KOPT-K1 (cell line): ENCODE measurements at regions not wholly inside any gene's neighbourhood (a gene's known extent, or its start where the extent isn't known, plus 50 kb on each side); places are given as distances from the start of the nearest gene placed in this dataset.
"Not testable (repeated sequence)": the region's sequence is repeated elsewhere in the genome, so short reads cannot be mapped to it uniquely, and the experiment has no call there.

ENCODE experiments used
- H3K27ac ChIP-seq: fragments of 200-600 bp; sonication (generic); 2 replicates; pipeline ENCODE4 v1.5.1; 2016; ENCODE audit warnings: antibody characterized with exemption, mild to moderate bottlenecking, low read depth, low read length; ENCODE audit not compliant: poor library complexity, severe bottlenecking
- H3K36me3 ChIP-seq: fragments of 200-600 bp; sonication (generic); 2 replicates; pipeline ENCODE4 v1.5.1; 2017; ENCODE audit warnings: antibody characterized with exemption, mild to moderate bottlenecking, low read length, moderate library complexity; ENCODE audit not compliant: insufficient read depth
- H3K9me3 ChIP-seq: fragments of 200-600 bp; sonication (generic); 2 replicates; pipeline ENCODE4 v1.5.1; 2017; ENCODE audit warnings: antibody characterized with exemption, low read length, mild to moderate bottlenecking; ENCODE audit not compliant: insufficient read depth, poor library complexity, severe bottlenecking

DNA sequence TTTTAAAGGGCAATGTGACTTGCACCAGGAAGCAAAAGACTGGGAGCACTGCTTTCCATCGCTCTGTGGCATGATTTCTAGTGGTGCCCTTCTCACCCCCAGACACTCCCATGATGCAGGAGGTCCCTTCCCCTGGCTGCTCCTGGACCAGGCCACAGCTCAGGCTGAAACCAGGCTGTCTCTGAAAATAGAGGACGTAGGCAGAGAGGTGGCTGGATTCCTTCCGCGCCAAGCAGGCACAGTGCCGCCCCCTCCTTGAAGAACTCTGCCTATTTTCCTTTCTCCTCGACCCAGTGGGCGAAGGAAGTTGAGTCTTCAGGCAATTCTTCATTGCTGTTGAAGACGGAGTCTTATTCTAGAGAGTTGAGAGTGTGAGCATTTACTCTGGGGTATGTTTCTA lies 489.4 kb upstream of the TBL1XR1 start:
- Histone ChIP-seq H3K27ac (no peak overlapping the region), H3K36me3 (no peaks in the 10 kb centered on the region)

DNA sequence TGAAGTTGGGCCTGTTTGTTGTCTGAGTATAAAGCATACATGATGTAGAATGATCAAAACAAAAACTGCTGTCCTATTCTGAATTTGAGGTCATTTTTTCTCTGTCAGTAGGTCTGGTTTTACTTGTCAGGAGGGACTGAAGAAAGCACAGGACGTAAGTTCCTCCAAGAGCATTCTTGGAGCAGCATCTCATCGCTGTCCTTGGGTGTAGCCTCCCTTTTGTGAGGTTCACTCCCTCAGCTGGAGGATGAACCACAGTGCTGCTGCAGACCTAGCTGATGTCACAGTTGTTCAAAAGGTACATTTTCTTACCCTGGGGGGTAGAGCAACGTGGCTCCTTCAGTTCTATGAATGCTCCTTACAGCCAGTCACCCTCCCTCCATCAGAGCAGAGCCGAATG lies 490.0 kb upstream of the TBL1XR1 start:
- Histone ChIP-seq H3K9me3 (no peaks in the 10 kb centered on the region), H3K36me3 (no peaks in the 10 kb centered on the region), H3K27ac (no peak overlapping the region)

More for the DNA sequence above, 489.4 kb upstream of the TBL1XR1 start:
- no peaks in the 10 kb centered on the region for H3K9me3 ChIP-seq

DNA sequence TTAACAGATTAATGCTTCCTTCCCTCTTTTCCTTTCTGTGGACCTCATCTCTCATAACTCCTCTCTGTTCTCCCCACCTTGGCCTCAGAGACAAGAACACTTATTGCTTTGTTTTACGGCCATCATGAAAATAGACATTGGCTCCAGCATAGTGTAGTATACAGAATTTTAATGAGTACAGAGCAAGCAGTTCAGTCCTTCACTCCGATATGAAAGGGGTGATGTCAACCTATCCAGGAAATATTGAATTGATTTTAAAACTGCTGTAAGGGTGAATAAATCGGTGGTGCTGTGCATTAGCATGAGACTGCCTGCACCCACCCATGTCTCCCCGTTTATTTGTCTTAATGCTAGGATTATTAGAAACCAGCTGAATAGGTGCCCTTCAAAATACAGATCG lies 490.9 kb upstream of the TBL1XR1 start:
- no peaks in the 10 kb centered on the region for H3K36me3 ChIP-seq
- H3K9me3 ChIP-seq: no peaks in the 10 kb centered on the region
- H3K27ac ChIP-seq: no peak overlapping the region

DNA sequence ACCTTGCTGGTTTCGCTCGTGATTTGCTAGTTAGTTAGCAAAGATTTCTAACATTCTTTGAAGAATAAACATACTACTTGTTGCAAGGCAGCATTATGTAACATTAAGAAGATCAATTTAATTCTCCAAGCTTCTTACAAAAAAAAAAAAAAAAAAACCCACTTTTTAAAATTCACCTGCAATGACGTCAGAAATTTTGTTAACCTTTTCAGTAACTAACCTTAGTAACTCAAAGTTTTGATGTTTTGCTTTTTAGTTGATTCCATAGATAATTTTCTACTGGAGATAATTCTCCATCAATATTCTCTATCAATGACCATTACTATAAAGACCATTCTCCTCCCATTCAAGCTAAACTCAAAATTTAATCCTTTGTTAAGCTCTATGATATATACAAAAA lies 491.8 kb upstream of the TBL1XR1 start:
- H3K27ac ChIP-seq: no peak overlapping the region
- H3K9me3 ChIP-seq: no peaks in the 10 kb centered on the region

DNA sequence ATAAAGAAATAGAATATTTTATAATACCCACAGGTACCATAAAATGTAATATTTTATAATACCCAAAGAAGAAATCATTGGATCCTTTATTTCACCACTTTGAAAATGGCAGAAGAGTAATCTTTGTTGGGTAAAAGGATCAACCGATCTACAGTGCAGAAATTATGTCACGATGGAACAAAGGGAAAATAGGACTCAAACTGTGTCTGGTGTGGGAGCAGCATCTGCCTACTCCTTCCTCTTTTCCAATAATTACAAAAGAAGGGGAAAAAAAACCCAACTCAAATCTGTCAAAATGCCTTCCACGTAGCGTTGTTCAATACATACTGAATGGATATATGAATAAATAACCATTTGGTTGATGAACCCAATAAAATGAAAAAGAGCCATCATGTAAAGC lies 492.6 kb upstream of the TBL1XR1 start:
- no peak overlapping the region for H3K27ac ChIP-seq
- no peaks in the 10 kb centered on the region for H3K36me3 ChIP-seq
- no peaks in the 10 kb centered on the region for H3K9me3 ChIP-seq

More for the DNA sequence above, 491.8 kb upstream of the TBL1XR1 start:
- H3K36me3 ChIP-seq: no peaks in the 10 kb centered on the region

DNA sequence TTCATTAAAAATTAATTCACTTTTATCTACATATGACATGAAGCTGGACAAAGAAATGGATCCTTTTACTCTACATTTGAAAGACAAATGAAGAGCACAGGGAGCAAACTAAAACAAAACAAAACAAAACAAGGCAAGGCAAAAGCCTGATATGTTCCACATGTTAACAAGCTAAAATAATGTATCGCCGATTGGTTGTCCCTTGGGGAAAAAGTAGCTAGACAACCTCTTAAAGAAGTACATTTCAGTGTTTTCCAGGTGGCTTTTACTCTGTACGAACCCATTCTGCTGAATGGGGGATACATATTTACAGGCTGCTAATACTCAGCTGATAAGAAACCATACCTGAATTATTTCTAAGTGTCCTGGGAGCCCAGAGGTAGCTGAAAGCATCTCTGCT lies 493.0 kb upstream of the TBL1XR1 start:
- Histone ChIP-seq H3K36me3 (no peaks in the 10 kb centered on the region), H3K27ac (no peak overlapping the region), H3K9me3 (no peaks in the 10 kb centered on the region)

DNA sequence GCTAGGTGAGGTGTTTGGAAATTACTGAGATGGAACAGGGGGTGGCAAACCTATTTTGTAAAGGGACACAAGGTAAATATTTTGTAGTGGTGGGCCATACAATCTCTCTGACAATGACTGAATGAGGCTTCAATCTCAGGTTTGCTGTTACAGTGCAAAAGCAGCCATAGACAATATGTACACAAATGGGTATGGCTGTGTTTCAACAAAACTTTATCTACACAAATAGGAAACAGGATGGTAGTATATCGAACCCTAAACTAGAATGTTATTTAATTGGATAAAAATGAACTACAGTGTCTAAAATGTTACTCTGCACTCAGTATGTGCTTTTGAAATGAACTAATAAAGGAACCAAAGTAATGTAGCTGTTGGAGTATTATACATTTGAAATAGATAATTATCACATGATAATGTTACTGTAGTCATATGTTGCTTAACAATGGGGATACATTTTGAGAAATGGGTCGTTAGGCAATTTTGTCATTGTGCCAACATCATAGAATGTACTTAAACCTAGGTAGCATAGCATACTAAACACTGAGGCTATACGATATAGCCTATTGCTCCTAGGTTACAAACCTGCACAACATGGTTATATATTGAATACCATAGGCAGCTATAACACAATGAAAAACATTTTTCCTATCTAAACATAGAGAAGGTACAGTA lies 495.2 kb upstream of the TBL1XR1 start:
- no peaks in the 10 kb centered on the region for H3K36me3 ChIP-seq
- H3K27ac ChIP-seq: no peak overlapping the region
- no peaks in the 10 kb centered on the region for H3K9me3 ChIP-seq

DNA sequence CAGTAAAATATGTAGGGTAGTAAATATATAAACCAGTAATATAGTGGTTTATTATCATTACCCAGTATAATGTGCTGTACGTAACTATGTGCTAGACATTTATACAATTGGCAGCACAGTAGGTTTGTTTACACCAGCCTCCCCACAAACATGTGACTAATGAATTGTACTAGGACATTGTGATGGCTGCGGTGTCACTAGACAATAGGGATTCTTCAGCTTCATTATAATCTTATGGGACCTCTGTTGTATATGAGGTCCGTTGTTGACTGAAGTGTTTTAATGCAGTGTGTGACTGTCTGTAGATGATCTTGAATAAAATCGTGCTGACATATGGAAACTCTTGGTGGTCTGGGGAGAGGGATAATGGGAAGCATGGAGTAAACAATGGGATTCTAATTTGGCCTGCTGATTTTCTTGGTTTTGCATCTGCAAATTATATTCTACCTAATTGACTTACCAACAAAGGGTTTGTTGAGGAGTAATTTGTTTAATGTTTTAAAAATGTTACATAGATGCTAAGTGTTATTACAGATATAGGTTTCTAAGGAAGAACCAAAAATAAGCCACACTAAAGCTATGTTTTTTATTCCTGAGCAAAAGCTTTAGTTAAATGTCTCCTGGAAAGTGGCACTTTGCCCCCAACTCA lies 496.5 kb upstream of the TBL1XR1 start:
- Histone ChIP-seq H3K27ac (no peak overlapping the region), H3K36me3 (no peaks in the 10 kb centered on the region), H3K9me3 (no peaks in the 10 kb centered on the region)

DNA sequence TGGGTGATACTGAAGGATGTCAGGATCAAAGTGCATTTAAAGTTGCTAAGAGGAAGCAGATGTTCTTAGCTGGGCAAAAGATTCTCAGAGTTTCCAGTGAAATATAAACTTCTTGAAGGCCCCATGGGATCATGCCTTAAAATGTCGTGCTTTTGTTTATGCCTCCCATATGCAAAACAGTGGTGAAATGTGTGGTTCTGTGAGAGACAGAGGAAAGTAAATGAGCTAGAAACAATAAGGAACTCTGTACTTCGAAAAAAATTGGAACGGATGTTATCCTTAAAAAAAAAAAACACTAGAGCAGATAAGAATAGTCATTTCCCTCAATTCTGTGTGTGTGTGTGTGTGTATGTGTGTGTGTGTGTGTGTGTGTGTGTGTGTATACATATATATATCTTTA lies 497.0 kb upstream of the TBL1XR1 start:
- H3K9me3 ChIP-seq: no peaks in the 10 kb centered on the region
- no peak overlapping the region for H3K27ac ChIP-seq
- no peaks in the 10 kb centered on the region for H3K36me3 ChIP-seq

DNA sequence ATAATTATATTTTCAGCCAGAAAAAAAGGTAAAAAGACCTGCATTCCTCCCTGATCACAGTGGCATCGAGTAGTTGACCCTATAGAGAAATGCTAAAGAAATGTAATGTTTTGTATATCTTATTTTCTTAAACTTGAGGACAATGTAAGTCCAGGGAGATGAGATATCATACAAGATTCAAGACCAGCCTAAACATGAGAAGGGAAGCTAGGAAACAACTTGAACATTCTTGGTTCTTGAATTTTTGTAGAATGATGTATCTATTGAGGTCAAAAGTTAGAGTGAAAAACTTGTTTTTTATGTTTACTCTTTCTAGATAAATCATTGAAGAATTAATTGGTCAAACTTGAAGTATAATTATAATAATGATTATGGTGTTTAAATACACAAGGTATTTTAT lies 497.7 kb upstream of the TBL1XR1 start:
- Histone ChIP-seq H3K9me3 (no peaks in the 10 kb centered on the region), H3K27ac (no peak overlapping the region), H3K36me3 (no peaks in the 10 kb centered on the region)

DNA sequence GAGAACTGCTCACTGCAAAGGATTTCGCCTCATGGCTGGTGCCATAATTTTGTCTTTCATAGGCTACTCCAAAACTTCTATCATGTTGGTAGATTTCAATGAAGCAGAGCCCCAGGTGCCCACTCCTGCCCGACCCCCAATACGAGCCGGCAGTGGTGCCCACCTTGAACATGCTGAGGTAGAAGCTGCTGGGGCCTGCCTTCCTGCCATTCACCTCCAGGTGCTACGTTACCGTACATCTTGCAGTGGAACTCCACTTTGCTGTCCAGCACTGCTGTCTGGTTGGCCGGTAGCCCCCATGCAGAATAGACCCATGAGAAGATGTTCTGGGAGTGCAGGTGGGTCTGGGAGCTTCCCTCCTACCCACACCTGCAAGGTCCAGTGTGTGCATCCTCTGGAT lies 502.8 kb upstream of the TBL1XR1 start:
- Histone ChIP-seq H3K9me3 (no peaks in the 10 kb centered on the region), H3K27ac (no peak overlapping the region), H3K36me3 (no peaks in the 10 kb centered on the region)

DNA sequence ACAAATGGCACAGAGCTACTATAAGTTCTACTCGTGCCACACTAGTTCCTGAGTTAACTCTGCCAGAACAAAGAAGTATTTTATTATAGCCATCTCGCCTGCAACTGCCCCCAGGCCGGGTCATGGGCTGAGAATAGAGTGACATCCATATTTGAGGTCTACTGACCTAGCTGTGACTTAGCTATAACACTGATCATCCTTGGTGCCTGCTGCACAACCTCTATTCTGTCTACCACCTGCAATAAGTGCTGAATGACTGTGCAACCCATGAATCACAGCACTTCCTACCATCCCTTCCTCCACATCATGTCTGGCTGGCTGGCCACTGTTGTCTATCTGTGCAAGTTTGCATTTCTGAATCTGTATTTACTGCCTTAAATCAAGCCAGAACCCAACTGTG lies 506.5 kb upstream of the TBL1XR1 start:
- no peaks in the 10 kb centered on the region for H3K9me3 ChIP-seq
- H3K36me3 ChIP-seq: no peaks in the 10 kb centered on the region
- H3K27ac ChIP-seq: no peak overlapping the region

DNA sequence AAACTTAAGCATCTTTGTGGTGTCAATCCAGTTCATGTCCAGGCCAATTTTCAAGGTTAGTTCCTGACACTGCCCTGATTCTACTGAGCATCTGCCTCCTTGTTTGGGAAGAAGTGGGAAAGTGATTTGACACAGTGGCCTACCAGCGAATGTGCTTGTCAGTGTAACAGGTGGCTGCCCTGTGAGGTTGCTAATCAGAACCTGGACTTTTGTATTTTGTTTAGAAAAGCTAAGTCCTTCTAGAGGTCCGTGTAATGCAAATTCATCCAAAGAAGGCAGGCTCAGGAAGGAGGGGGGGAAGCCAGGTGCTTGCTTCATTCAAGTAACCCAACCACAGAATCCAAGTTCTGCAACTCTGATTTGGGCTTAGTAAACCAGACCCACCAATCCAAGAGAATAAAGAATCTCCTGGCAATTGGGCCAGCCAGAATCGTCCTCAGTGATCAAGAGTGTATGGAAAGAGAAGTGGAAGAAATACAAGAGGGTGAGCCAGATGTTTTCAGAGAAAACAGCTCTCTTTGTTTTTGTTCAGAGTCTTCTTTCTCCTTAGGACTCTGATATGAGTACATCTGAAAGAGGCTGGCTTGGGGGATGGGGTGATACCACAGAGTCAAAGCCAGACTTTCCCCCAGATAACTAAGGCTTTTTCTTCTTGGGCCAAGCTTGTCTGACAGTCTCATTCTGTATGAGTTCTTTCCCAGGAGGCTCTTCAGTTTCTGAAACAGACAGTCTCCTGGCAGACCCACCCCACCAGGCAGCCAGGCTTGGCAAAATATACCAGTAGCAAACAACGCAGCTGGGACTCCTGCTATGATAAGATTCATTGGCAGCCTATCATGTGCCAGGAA lies 508.9 kb upstream of the TBL1XR1 start:
- no peaks in the 10 kb centered on the region for H3K9me3 ChIP-seq
- no peaks in the 10 kb centered on the region for H3K36me3 ChIP-seq
- no peak overlapping the region for H3K27ac ChIP-seq

DNA sequence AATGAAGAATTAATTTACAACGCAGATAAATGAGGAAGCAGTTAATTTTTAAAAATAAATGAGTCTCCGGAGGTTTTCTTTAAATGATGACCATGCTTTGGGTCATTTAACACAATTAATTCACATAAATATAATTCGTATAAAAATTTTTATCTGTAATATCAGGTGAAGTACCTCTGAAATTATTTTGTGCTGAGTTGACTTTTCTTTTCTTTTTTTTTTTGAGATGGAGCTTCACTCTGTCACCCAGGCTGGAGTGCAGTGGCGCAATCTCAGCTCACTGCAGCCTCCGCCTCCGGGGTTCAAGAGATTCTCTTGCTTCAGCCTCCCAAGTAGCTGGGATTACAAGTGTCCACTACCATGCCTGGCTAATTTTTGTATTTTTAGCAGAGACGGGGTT lies 512.2 kb upstream of the TBL1XR1 start:
- H3K9me3 ChIP-seq, H3K36me3 ChIP-seq, H3K27ac ChIP-seq: not testable (repeated sequence)

DNA sequence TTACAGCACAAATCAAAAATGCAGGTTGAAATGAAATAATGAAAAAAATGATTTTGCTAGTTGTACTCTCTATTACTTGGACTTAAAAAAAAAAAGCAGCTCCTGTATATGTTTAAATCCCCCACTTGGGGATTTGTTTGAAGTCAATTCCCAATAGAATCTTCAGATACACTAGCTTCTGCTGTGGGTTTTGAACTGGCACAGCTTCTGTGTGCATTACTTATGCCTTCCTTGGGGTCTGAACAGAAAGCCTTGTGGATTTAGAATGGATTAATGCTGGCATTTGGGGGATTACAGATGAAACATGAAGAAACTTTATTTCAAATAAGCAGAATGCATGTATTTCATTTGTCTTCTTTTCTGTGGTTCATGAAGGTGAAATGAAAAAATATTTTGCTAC lies 513.2 kb upstream of the TBL1XR1 start:
- no peak overlapping the region for H3K27ac ChIP-seq
- no peaks in the 10 kb centered on the region for H3K36me3 ChIP-seq
- no peaks in the 10 kb centered on the region for H3K9me3 ChIP-seq
